Caco-2 (cell line): ENCODE measurements at regions not wholly inside any gene's neighbourhood (a gene's known extent, or its start where the extent isn't known, plus 50 kb on each side); places are given as distances from the start of the nearest gene placed in this dataset.

ENCODE experiments used
- BruUV-seq: library from RNA; stranded (reverse); fragments of 400-500 nt; replicated peaks from 2 replicates; lab custom pipeline; 2021; lab: Mats Ljungman, UMichigan
- CTCF ChIA-PET: fragments of 300-600 bp; sonication (Branson Sonifier 250); formaldehyde crosslinking; loops from one replicate; lab custom pipeline; 2022; ENCODE audit warnings: antibody characterized with exemption; lab: Charles Lee
- POLR2A ChIA-PET: fragments of 300-600 bp; sonication (Branson Sonifier 250); formaldehyde crosslinking; loops from one replicate; lab custom pipeline; 2022; ENCODE audit warnings: antibody characterized with exemption; lab: Charles Lee
- DNase-seq, 2 experiments: peaks; one replicate each; pipeline versions ENCODE4 v3.0.0 to v3.0.0-alpha.2; 2020 to 2022
- H3K27me3 ChIP-seq: replicated peaks from 2 replicates; pipeline ENCODE4 v1.6.0; 2011; ENCODE audit warnings: low read length; ENCODE audit not compliant: control insufficient read depth, insufficient read depth
- H3K36me3 ChIP-seq: 2 replicates; pipeline ENCODE4 v1.5.1; 2011; ENCODE audit warnings: low read length; ENCODE audit not compliant: control insufficient read depth, insufficient read depth
- H3K4me1 ChIP-seq: fragments of 250-450 bp; sonication (Bioruptor Pico); 2 replicates; pipeline ENCODE4 v1.5.1; 2020; ENCODE audit warnings: mild to moderate bottlenecking
- H3K4me3 ChIP-seq: 2 replicates; pipeline ENCODE4 v1.5.1; 2011; ENCODE audit warnings: low read depth, mild to moderate bottlenecking, control low read depth, low read length
- H3K9me3 ChIP-seq: fragments of 250-450 bp; sonication (Bioruptor Pico); 2 replicates; pipeline ENCODE4 v1.5.1; 2020; ENCODE audit warnings: mild to moderate bottlenecking, moderate library complexity
- H3K27ac Mint-ChIP-seq: one replicate; pipeline ENCODE4 v1.8.0; 2022; ENCODE audit warnings: mixed read lengths; ENCODE audit not compliant: unreplicated experiment
- H3K27me3 Mint-ChIP-seq: one replicate; pipeline ENCODE4 v1.8.0; 2022; ENCODE audit warnings: mixed read lengths; ENCODE audit not compliant: insufficient read depth, unreplicated experiment
- H3K36me3 Mint-ChIP-seq: one replicate; pipeline ENCODE4 v1.8.0; 2022; ENCODE audit warnings: mild to moderate bottlenecking, mixed read lengths; ENCODE audit not compliant: insufficient read depth, unreplicated experiment
- H3K4me1 Mint-ChIP-seq: one replicate; pipeline ENCODE4 v1.8.0; 2022; ENCODE audit warnings: low read depth, mixed read lengths; ENCODE audit not compliant: unreplicated experiment
- H3K4me3 Mint-ChIP-seq: one replicate; pipeline ENCODE4 v1.8.0; 2022; ENCODE audit warnings: mild to moderate bottlenecking, moderate library complexity, mixed read lengths; ENCODE audit not compliant: unreplicated experiment
- H3K9me3 Mint-ChIP-seq: one replicate; pipeline ENCODE4 v1.8.0; 2022; ENCODE audit warnings: mixed read lengths; ENCODE audit not compliant: unreplicated experiment
- CTCF ChIP-seq, 2 experiments: fragments of 200-600 bp in 1 of 2; IDR thresholded peaks; 1 replicate in 1 of 2; 2 replicates in 1 of 2; pipeline versions ENCODE4 v1.5.1 to v1.8.0; 2011 to 2022; ENCODE audit warnings: antibody characterized with exemption in 1 of 2, control low read depth in 1 of 2, inconsistent platforms in 1 of 2, low read depth in 1 of 2, low read length in 1 of 2, mild to moderate bottlenecking in 1 of 2, moderate library complexity in 1 of 2; ENCODE audit not compliant: insufficient read depth in 1 of 2, severe bottlenecking in 1 of 2, unreplicated experiment in 1 of 2
- intact Hi-C: fragments of 100-400 bp; cut with micrococcal nuclease; formaldehyde crosslinking; loops from one replicate; pipeline ENCODE4 v1.10.0; 2022; ENCODE audit not compliant: unreplicated experiment

- no peaks in the 10 kb centered on the region for H3K36me3 Mint-ChIP-seq
- Histone ChIP-seq H3K9me3 (no peaks in the 10 kb centered on the region), H3K4me3 (no peak overlapping the region), H3K4me1 (no peaks in the 10 kb centered on the region; the same call in 1 of the 2 replicates), H3K27me3 (no peaks in the 10 kb centered on the region), H3K36me3 (no peaks in the 10 kb centered on the region)
- no peak for TF ChIP-seq CTCF (IDR thresholded peaks at IDR 0.05; ENCODE audit: insufficient read depth in 1 of 2, low read depth in 1 of 2, low read length in 1 of 2, severe bottlenecking in 1 of 2, unreplicated experiment in 1 of 2)
- H3K4me3 Mint-ChIP-seq = no peak overlapping the region
- no peak for DNase-seq
- H3K9me3 Mint-ChIP-seq = no peaks in the 10 kb centered on the region
- intact Hi-C loops = no loop called here
- H3K27ac Mint-ChIP-seq = no peak overlapping the region
- H3K27me3 Mint-ChIP-seq = no peaks in the 10 kb centered on the region
- BruUV-seq = no TSS peak
- ChIA-PET CTCF (no interaction called here), POLR2A (no interaction called here)
- H3K4me1 Mint-ChIP-seq = no peaks in the 10 kb centered on the region
Measured at GRCh38 chr6:99768166-99768565, 161.5 kb downstream of the PRDM13 start.

- no peaks in the 10 kb centered on the region for H3K36me3 Mint-ChIP-seq
- no TSS peak for BruUV-seq
- ChIA-PET POLR2A (no interaction called here), CTCF (no interaction called here)
- no peaks in the 10 kb centered on the region for H3K4me1 Mint-ChIP-seq
- DNase-seq = no peak
- H3K27ac Mint-ChIP-seq = no peak overlapping the region
- no peak overlapping the region for H3K4me3 Mint-ChIP-seq
- Histone ChIP-seq H3K27me3 (no peaks in the 10 kb centered on the region), H3K4me3 (no peak overlapping the region), H3K9me3 (no peaks in the 10 kb centered on the region), H3K4me1 (no peaks in the 10 kb centered on the region), H3K36me3 (no peaks in the 10 kb centered on the region)
- peaks cover 20% of the 10 kb centered on the region for H3K27me3 Mint-ChIP-seq
- H3K9me3 Mint-ChIP-seq = no peaks in the 10 kb centered on the region
- intact Hi-C loops = no loop called here
- TF ChIP-seq CTCF (IDR thresholded peaks at IDR 0.05; ENCODE audit: insufficient read depth in 1 of 2, low read depth in 1 of 2, low read length in 1 of 2, severe bottlenecking in 1 of 2, unreplicated experiment in 1 of 2) = no peak
Measured at GRCh38 chr6:99779631-99780555, 173.3 kb downstream of the PRDM13 start.

GRCh38 chr6:99780556-99780885 lies 173.9 kb downstream of the PRDM13 start:
- CTCF ChIA-PET = no interaction called here
- BruUV-seq = no TSS peak
- Histone ChIP-seq H3K27me3 (no peaks in the 10 kb centered on the region), H3K9me3 (no peaks in the 10 kb centered on the region), H3K36me3 (no peaks in the 10 kb centered on the region), H3K4me1 (no peaks in the 10 kb centered on the region), H3K4me3 (no peak overlapping the region)
- peaks cover 22% of the 10 kb centered on the region for H3K27me3 Mint-ChIP-seq
- H3K27ac Mint-ChIP-seq = no peak overlapping the region
- no peaks in the 10 kb centered on the region for H3K36me3 Mint-ChIP-seq
- no peak for DNase-seq
- TF ChIP-seq CTCF (IDR thresholded peaks at IDR 0.05; ENCODE audit: insufficient read depth in 1 of 2, low read depth in 1 of 2, low read length in 1 of 2, severe bottlenecking in 1 of 2, unreplicated experiment in 1 of 2) = no peak
- no peaks in the 10 kb centered on the region for H3K9me3 Mint-ChIP-seq
- H3K4me1 Mint-ChIP-seq = no peaks in the 10 kb centered on the region
- intact Hi-C loops = no loop called here
- POLR2A ChIA-PET = no interaction called here
- no peak overlapping the region for H3K4me3 Mint-ChIP-seq
